ENCODE measurements at regions not wholly inside any gene's neighbourhood (a gene's known extent, or its start where the extent isn't known, plus 50 kb on each side); places are given as distances from the start of the nearest gene placed in this dataset.

GRCh38 chr18:41814651-41815050 is 140.4 kb upstream of the PIK3C3 start:
- TF ChIP-seq CTCF (IDR thresholded peaks at IDR 0.05; ENCODE audit: insufficient read depth, low read depth, low read length) = no peak
- no peak for TF ChIP-seq EZH2 (IDR thresholded peaks at IDR 0.05; ENCODE audit: insufficient read depth, low read length)
